Breast epithelium (tissue), 3 donors: ENCODE measurements at regions not wholly inside any gene's neighbourhood (a gene's known extent, or its start where the extent isn't known, plus 50 kb on each side); places are given as distances from the start of the nearest gene placed in this dataset.
"Not testable (repeated sequence)": the region's sequence is repeated elsewhere in the genome, so short reads cannot be mapped to it uniquely, and the experiment has no call there.

Experiments used
- POLR2A ChIP-seq: fragments of 450-650 bp; IDR thresholded peaks from one replicate; pipeline ENCODE4 v1.6.1; 2016; ENCODE audit warnings: antibody characterized with exemption, mild to moderate bottlenecking, moderate library complexity
- POLR2AphosphoS5 ChIP-seq, 3 donors: sonication (generic); formaldehyde crosslinking; IDR thresholded peaks; one replicate each; pipeline ENCODE4 v1.6.1; 2017; ENCODE audit warnings: antibody characterized with exemption in 3 of 3
- TF ChIP-seq, protein P1 (sequence below), 3 donors: fragments of 450-650 bp; IDR thresholded peaks; one replicate each; pipeline ENCODE4 v1.5.1; 2016 to 2017; ENCODE audit warnings: antibody characterized with exemption in 3 of 3, mild to moderate bottlenecking in 3 of 3, moderate library complexity in 3 of 3

DNA sequence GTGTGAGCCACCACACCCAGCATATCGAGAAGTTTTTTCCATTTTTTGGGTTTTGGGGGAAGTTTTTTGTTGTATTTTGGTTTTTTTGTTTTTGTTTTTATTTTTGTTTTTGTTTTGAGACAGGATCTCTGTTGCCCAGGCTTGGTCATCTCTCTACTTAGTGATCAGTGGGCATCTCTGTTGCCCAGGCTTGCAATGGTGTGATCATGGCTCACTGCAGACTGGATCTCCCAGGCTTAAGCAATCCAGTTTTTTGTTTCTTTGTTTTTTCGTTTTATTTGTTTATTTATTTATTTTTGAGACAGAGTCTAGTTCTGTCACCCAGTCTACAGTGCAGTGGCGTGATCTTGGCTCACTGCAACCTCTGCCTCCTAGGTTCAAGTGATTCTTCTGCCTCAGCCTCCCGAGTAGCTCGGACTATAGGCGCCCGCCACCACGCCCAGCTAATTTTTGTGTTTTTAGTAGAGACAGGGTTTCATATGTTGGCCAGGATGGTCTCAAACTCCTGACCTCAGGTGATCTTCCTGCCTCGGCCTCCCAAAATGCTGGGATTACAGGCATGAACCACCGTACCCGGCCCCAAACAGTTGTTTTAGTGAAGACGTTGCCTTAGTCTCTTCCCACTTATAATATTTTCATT lies 99.6 kb upstream of the CHD2 start:
- TF ChIP-seq, protein P1, sequence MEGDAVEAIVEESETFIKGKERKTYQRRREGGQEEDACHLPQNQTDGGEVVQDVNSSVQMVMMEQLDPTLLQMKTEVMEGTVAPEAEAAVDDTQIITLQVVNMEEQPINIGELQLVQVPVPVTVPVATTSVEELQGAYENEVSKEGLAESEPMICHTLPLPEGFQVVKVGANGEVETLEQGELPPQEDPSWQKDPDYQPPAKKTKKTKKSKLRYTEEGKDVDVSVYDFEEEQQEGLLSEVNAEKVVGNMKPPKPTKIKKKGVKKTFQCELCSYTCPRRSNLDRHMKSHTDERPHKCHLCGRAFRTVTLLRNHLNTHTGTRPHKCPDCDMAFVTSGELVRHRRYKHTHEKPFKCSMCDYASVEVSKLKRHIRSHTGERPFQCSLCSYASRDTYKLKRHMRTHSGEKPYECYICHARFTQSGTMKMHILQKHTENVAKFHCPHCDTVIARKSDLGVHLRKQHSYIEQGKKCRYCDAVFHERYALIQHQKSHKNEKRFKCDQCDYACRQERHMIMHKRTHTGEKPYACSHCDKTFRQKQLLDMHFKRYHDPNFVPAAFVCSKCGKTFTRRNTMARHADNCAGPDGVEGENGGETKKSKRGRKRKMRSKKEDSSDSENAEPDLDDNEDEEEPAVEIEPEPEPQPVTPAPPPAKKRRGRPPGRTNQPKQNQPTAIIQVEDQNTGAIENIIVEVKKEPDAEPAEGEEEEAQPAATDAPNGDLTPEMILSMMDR (IDR thresholded peaks at IDR 0.05) = not testable (repeated sequence)
- not testable (repeated sequence) for TF ChIP-seq POLR2A; POLR2AphosphoS5 (IDR thresholded peaks at IDR 0.05)
